ENCODE measurements at regions not wholly inside any gene's neighbourhood (a gene's known extent, or its start where the extent isn't known, plus 50 kb on each side); places are given as distances from the start of the nearest gene placed in this dataset.

DNA sequence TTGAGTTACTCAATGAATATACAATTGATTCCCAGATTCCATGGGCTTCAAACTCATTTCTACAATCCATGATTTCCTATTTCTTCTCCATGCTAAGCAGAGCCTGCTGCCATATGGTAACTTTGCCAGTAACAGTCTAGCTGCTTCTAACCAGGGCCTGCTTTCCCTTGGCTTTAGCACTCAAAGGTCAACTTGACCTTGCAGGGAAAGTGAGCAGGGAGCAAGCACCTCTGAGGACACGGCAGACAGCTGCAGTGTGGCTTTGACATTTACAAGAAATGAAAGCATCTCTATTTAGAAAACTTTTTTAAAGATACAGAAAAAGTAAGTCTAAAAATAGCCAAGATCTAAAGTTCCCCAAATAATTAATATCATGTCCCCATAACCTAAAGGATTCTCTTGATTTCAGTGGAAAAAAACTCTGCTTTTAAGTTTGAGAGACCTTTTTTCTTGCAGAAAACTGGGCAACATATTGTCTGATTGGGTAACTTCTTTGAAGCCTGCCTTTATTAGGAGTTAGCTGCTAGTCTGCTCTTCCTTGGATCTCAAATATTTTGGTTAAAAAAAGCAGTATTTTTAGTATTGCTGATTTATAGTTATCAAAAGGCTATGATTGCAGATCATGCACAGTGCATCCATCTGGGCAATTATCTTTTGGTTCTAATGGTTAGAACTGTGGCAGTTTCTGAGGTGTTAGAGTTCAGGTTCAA, 257.9 kb downstream of the AHR start:
- Histone ChIP-seq H3F3A (ENCODE audit: insufficient read depth) (no peaks in the 10 kb centered on the region), H3K4me2 (ENCODE audit: low read depth, low read length, poor library complexity, severe bottlenecking) (no peak overlapping the region), H3K9me2 (replicated peaks; ENCODE audit: insufficient read depth, low read length) (no peaks in the 10 kb centered on the region), H3K27ac (ENCODE audit: low read depth, low read length) (no peak overlapping the region), H3K36me3 (ENCODE audit: low read length) (no peaks in the 10 kb centered on the region), H3K27me3 (ENCODE audit: low read length) (no peaks in the 10 kb centered on the region), H3K9ac (ENCODE audit: low read length) (no peak overlapping the region), H3K79me2 (ENCODE audit: insufficient read depth, low read length) (no peaks in the 10 kb centered on the region), H3K9me3 (ENCODE audit: insufficient read depth, low read length) (no peaks in the 10 kb centered on the region), H2AFZ (ENCODE audit: low read depth, low read length, severe bottlenecking) (no peak overlapping the region), H4K20me1 (ENCODE audit: low read depth, low read length) (no peaks in the 10 kb centered on the region), H3K4me3 (ENCODE audit: insufficient read depth, low read length, poor library complexity, severe bottlenecking) (no peak overlapping the region)
- TF ChIP-seq EZH2phosphoT487 (conservative IDR thresholded peaks at IDR 0.05; ENCODE audit: low read length) = no peak
- TF ChIP-seq, protein P1, sequence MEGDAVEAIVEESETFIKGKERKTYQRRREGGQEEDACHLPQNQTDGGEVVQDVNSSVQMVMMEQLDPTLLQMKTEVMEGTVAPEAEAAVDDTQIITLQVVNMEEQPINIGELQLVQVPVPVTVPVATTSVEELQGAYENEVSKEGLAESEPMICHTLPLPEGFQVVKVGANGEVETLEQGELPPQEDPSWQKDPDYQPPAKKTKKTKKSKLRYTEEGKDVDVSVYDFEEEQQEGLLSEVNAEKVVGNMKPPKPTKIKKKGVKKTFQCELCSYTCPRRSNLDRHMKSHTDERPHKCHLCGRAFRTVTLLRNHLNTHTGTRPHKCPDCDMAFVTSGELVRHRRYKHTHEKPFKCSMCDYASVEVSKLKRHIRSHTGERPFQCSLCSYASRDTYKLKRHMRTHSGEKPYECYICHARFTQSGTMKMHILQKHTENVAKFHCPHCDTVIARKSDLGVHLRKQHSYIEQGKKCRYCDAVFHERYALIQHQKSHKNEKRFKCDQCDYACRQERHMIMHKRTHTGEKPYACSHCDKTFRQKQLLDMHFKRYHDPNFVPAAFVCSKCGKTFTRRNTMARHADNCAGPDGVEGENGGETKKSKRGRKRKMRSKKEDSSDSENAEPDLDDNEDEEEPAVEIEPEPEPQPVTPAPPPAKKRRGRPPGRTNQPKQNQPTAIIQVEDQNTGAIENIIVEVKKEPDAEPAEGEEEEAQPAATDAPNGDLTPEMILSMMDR (IDR thresholded peaks at IDR 0.05; ENCODE audit: insufficient read depth, low read length, poor library complexity, severe bottlenecking) = no peak

DNA sequence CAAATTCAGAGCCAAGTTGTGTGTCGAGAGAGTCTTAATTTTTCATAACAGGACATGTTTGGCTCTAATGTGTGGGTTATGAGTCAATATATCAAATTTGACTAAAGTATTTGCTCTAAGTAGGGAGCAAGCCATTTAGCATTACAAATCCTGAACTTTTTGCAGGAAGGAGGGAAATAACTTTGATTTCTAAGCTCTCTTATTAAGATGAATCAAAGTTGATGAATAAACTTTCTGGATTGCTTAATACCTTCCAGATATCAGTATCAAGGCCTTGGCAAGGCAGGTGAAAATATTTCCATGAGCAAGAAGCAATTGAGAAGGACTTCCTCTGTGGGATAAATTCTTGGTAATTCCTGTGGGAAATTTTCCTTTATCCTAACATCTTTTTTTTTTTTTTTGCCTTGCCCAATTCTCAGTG, 258.8 kb downstream of the AHR start:
- H3F3A ChIP-seq (ENCODE audit: insufficient read depth) = no peaks in the 10 kb centered on the region
- H3K79me2 ChIP-seq (ENCODE audit: insufficient read depth, low read length) = no peaks in the 10 kb centered on the region
- no peaks in the 10 kb centered on the region for H3K27me3 ChIP-seq (ENCODE audit: low read length)
- H3K27ac ChIP-seq (ENCODE audit: low read depth, low read length) = no peak overlapping the region
- no peaks in the 10 kb centered on the region for H3K36me3 ChIP-seq (ENCODE audit: low read length)
- no peak overlapping the region for H3K4me2 ChIP-seq (ENCODE audit: low read depth, low read length, poor library complexity, severe bottlenecking)
- H2AFZ ChIP-seq (ENCODE audit: low read depth, low read length, severe bottlenecking) = no peak overlapping the region
- no peaks in the 10 kb centered on the region for H3K9me3 ChIP-seq (ENCODE audit: insufficient read depth, low read length)
- TF ChIP-seq, protein P1 (IDR thresholded peaks at IDR 0.05; ENCODE audit: insufficient read depth, low read length, poor library complexity, severe bottlenecking) = no peak
- no peak for TF ChIP-seq EZH2phosphoT487 (conservative IDR thresholded peaks at IDR 0.05; ENCODE audit: low read length)
- H3K4me3 ChIP-seq (ENCODE audit: insufficient read depth, low read length, poor library complexity, severe bottlenecking) = no peak overlapping the region
- H3K9me2 ChIP-seq (replicated peaks; ENCODE audit: insufficient read depth, low read length) = no peaks in the 10 kb centered on the region
- no peak overlapping the region for H3K9ac ChIP-seq (ENCODE audit: low read length)
- H4K20me1 ChIP-seq (ENCODE audit: low read depth, low read length) = no peaks in the 10 kb centered on the region

DNA sequence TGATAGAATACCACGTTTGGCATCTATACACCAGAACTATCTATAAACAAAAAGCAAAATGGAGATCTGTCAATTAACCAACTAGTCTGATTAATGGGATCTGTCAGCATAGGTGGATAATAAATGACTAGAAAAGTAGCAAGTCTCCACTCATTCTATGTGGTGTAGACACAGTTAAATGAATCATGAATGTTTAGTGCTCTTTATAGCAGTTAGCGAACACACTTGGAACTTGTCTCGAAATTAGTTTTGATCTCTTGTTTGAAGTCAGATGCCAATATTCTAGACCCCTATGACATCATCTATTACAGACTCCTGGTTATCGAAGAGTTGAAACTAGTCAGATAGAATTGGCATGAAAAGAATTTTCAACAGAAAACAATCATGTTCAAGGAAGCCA, 259.7 kb downstream of the AHR start:
- Histone ChIP-seq H3K9ac (ENCODE audit: low read length) (no peak overlapping the region), H3F3A (ENCODE audit: insufficient read depth) (no peaks in the 10 kb centered on the region), H4K20me1 (ENCODE audit: low read depth, low read length) (no peaks in the 10 kb centered on the region), H3K4me3 (ENCODE audit: insufficient read depth, low read length, poor library complexity, severe bottlenecking) (no peak overlapping the region), H3K27ac (ENCODE audit: low read depth, low read length) (no peak overlapping the region), H2AFZ (ENCODE audit: low read depth, low read length, severe bottlenecking) (no peak overlapping the region), H3K4me2 (ENCODE audit: low read depth, low read length, poor library complexity, severe bottlenecking) (no peak overlapping the region), H3K9me3 (ENCODE audit: insufficient read depth, low read length) (no peaks in the 10 kb centered on the region), H3K9me2 (replicated peaks; ENCODE audit: insufficient read depth, low read length) (no peaks in the 10 kb centered on the region), H3K27me3 (ENCODE audit: low read length) (no peaks in the 10 kb centered on the region), H3K36me3 (ENCODE audit: low read length) (no peaks in the 10 kb centered on the region), H3K79me2 (ENCODE audit: insufficient read depth, low read length) (no peaks in the 10 kb centered on the region)
- TF ChIP-seq, protein P1 (IDR thresholded peaks at IDR 0.05; ENCODE audit: insufficient read depth, low read length, poor library complexity, severe bottlenecking) = no peak
- no peak for TF ChIP-seq EZH2phosphoT487 (conservative IDR thresholded peaks at IDR 0.05; ENCODE audit: low read length)
